Kidney glomerular epithelial cell (primary cell): ENCODE measurements at regions not wholly inside any gene's neighbourhood (a gene's known extent, or its start where the extent isn't known, plus 50 kb on each side); places are given as distances from the start of the nearest gene placed in this dataset.

Experiments used
- DNase-seq: peaks from one replicate; lab custom pipeline; 2025; lab: John Stamatoyannopoulos, UW

DNA sequence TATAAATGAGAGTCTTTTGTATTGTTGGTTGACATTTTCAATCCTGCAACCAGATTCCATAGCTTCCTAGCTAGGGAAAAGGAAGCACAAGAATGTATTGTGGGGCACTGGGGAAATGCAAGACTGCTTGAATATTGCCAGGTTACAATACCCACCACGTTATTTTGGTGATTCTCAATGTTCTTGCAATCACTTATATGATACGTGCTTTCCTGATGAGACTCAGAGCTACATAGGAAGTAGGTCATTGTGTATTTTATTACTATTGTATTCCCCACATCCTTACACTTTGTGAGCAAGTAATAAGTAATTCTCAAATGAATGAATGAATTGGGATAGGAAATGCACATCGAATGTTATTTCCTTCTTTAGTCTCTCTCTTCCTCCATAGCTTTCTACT lies 217.1 kb upstream of the CD180 start:
- DNase-seq, result no peak

DNA sequence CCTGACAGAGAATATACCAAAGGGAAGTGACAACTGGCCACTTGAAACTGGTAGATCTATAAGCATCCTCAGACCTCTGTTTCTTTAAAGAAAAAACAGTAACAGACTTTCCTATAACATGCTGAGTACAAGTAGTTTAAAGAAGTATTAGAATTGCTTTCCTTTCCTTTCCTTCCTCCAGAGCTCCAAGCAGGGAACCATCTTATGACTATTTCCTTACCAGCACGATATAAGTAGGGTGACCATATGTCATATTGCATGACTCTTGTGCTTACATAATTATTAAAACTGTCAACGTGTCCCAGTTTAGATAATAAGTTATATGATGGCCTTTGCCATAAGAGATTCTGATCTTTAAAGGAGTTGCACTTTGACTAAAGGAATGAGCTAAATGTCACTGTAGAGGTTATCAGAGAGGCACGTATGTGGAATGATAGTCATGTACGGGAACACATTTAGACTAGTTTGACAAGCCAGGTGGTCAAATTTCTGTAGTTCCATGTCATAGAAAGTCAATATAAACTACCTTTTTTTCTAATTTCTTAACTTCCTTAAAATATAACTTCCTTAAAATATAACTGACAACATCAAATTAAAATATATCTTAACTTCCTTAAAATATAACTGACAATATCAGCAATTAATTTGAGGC lies 212.7 kb upstream of the CD180 start:
- DNase-seq, result no peak

GRCh38 chr5:67407979-67408378 lies 211.4 kb upstream of the CD180 start:
- DNase-seq, result no peak

DNA sequence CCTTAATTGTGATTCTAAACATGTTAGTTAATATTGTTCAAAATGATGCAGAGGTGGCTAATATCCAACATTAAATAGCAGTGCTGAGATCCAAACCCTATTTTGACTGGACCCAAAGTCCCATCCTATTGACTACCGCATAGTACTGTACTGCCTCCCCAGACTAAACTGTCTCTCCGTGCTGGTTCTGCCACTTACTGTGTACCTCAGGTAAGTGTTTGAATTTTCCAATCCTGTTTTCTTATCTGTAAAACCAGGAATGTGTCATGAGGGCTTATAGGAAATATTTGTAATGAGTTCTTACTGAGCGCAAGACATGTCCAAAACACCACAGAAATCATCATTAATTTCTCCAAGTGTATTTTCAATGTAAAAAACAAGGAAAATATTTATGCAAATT lies 209.2 kb upstream of the CD180 start:
- DNase-seq, result no peak

- no peak for DNase-seq
Observed at GRCh38 chr5:67405101-67405364, 208.4 kb upstream of the CD180 start.

GRCh38 chr5:67404256-67405100 lies 207.9 kb upstream of the CD180 start:
- peak; percentile 33 for DNase-seq

- DNase-seq, result no peak
Observed at GRCh38 chr5:67402526-67402925, 205.9 kb upstream of the CD180 start.

DNA sequence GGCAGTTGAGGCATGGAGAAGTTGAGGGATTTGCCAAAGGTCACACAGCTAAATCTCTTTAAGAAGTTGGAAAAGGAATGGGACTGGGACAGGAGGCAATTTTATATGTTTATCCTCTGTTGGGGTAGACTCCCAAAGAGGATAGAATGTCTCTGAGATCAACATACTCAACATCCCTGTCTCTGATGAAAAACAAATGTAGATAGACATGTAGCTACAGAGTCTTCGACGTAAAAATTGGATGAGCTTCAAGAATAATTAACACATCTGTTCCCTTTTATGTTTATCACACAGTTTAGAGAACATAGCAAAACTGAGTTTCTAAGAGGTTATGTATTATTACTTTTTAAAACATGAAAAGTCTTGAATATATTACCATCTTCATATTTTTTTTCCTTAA lies 204.6 kb upstream of the CD180 start:
- DNase-seq, result no peak

DNA sequence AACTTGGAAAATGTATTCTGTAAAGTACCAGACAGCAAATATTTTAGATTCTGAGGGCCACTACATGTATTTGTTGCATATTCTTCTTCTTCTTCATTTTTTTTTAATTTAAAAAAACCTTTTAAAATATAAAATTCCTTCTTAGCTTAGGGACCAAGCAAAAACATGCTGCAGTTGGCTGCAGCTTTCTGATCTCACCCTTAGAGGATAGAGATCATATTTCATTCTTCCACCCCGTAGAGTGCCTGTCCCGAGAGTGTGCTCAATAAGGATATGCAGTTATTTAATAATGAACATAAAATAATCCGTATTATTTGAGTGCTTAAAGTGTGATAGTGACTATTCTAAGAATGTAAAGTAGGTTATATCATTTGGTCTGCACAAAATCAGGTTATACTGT lies 204.2 kb upstream of the CD180 start:
- DNase-seq, result no peak

DNA sequence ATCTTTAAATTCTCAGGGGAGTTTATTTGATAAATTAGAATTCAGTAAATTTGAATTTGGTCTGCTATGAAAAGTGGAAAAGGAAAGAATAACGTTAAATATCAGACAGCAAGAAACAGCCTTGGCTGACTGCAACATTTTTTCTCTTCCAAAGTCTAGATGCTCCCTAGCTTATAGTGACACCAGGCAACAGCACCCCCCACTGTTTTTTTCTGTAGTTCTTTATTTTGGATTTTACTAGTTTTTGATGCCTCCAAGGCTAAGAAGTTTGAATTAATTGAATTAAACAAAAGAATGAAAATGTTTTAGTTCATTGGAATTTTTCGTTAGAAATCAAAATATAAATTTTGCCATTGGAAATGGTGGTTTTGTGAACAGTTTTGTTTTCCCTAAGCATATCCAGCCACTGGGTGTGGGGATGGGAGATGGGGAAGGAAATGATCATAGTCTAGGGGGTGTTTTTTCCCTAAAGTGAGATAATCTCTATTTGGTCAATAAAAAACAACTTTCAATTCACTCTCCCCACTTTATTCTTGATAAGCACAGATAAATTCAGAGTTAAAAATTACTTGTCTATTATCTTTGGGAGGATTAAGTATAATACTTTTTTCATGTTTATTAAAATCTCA lies 199.3 kb upstream of the CD180 start:
- no peak for DNase-seq

DNA sequence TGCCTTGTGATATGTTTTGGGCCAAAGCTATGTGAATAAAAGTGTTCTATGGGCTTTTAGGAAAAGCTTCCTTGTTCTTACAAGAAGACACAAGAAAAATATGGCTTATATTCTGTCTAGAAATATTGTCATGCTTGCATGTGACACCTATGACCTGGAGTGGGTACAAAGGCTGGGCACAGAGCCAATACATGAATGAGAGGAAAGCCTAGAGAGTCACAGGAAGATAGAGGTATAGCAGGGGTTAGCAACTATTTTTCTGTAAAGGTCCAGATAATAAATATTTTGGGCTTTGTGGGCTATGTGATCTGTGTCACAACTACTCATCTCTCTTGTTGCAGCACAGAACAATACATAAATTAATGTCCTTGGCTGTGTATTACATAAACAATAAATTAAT lies 196.6 kb upstream of the CD180 start:
- DNase-seq, result no peak

GRCh38 chr5:67390935-67391334 lies 194.3 kb upstream of the CD180 start:
- no peak for DNase-seq

- DNase-seq, result no peak
Observed at GRCh38 chr5:67383451-67383850, 186.9 kb upstream of the CD180 start.

DNA sequence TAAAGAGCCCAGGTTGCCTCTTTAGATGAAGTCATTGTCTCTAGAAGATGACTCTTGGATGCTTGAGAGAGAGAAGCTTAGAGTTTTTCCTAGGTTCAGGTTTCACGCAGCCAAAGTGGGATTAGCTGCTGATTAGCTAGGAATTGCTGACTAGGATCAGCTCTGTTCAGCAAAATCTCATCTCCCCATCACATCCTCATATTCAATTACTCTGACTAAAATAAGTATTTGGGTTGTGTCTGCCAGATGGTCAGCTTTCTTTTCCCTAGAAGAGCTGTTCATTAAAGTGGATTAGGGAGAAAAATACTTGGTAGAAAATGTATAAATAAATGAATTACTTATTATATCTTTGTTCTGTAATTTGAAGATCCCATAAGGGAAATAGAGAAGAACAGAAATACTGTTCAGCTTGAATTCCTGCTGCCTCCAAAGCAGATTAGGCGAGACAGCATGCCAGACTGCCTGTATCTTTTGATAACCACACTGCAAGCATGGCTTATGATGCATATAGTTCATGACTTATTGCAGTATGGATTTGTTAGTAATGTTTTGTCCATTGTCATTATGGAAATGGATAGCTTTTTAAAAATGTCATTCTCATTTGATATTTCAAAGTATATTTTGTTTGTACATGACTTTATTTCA lies 184.8 kb upstream of the CD180 start:
- peak; percentile 5 for DNase-seq

DNA sequence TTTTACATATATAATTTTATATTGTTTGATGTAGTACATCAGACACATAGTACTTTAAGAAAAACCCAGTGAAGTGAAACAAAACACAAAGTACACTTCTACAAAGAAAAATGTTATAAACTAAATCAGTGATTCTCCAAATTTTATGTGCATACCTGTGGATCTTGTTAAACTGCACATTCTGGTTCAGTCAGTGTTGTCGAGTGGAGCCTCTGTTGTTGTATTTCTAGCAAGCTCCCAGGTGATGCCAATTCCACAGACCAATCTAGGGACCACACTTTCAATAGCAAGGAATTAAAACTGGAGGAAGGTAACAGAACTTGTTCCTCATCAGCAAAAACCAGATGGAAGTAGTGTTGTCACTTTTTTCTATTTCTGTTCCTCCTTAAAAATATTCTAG lies 183.8 kb upstream of the CD180 start:
- no peak for DNase-seq

DNA sequence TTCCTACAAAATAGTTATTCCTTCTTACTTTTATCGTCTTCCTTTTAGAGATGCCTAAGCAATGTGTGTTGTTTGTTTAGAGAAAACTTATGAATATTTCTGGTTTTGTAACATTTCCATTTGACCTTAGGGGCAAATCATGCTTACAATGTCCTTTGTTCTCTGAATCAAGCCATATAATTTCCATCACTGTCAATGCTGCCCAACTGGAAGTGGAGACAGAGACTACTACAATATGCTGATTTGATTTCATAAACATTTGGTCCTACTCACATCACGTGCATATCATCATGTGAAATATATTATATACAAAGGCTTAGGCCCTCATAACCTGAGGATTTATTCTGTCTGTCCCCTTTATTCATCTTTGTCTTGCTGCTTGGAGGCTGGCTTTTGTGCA lies 183.2 kb upstream of the CD180 start:
- DNase-seq, result no peak

DNA sequence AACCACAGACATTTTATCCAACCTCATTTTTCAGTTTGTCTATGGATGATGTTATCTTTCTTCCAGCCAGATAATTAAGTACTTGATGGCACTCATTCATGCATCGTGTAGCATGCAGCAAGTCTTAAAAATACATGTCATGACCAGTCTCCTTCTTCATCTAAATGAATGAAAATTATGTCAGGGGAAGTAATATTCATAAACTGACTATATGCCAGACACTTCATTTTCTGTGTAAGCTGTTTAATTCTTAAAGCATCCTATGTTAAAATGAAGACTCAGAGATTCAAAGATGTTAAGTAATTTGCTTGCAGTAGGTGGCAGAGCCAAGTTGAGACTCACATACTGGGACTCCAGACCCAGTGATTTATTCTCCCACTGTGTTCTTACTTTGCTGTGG lies 181.7 kb upstream of the CD180 start:
- no peak for DNase-seq

- DNase-seq, result no peak
Observed at GRCh38 chr5:67377631-67378030, 181.0 kb upstream of the CD180 start.

DNA sequence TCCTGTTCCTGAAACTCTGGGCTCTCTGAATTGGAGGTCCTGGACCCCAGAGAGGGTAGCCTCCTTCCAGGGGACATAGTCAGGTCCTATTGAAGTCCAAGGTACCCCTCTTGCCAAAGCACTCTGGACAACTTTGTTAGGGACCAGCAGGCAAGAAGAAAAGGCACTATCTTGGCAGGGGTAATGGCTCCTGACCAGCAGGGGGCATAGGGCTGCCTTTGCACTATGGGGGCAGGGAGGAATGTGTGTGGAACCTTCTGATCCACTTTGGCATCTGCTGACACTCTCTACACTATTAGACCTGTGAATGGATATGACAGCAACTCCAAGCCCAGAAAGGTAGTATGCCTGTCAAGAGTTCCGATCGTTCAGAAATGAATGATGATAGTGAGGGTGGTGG lies 179.0 kb upstream of the CD180 start:
- DNase-seq, result no peak

DNA sequence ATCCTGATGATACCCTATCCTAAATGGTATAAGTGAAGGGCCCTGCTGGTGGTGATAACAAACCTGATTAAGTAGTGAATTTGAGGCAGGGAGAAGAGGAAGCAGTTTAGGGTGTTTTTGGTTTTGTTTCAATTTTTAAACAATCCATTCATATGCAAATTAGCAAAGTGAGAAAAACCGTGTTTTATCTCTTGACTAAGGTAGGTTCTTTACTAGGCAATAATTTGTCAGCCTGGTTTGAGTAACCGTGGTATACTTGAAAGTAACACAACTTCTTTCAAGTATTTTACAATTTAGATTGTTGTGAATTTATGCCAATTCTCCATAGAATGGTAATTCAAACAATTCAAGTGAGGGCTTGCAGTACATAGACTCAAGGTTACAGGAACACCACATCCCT lies 177.8 kb upstream of the CD180 start:
- no peak for DNase-seq

DNA sequence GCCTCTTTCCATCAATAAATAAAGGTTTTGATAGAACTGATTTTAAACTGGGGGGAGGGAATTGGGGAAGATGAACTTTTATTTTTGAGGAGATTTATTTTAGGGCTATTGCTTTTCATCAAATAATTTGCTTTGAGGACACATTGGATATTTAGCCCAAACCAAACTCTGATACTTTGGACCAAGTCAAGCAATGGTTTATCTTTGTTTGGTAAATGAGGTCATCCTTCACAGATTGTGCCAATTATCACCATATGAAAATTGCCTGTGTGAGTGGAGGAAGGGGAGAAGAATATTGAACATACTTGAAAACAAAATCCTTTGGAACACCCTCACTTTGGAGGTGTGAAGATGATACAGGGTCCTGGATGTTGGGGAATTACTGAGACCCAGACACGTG lies 176.9 kb upstream of the CD180 start:
- DNase-seq, result no peak

DNA sequence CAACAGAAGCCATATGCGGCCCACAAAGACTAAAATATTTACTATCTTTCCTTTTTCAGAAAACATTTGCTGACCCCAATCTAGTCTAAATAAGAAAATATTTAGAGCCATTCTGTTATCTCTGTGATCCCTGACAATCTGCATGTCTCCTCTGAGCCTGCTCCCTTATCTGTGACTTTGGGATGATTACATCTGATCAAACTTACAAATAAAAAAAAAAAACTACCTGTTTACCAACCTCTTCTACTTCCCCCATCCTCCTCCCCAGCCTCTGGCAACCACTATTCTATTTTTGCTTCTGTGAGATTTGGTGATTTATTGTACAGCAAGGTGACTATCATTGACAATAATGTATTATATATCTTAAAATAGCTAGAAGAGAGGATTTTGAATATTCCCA lies 176.3 kb upstream of the CD180 start:
- no peak for DNase-seq

GRCh38 chr5:67371924-67372323 lies 175.3 kb upstream of the CD180 start:
- DNase-seq, result no peak
